K562 (cell line): ENCODE measurements at regions not wholly inside any gene's neighbourhood (a gene's known extent, or its start where the extent isn't known, plus 50 kb on each side); places are given as distances from the start of the nearest gene placed in this dataset.

Experiments
- ATAC-seq: fragments of 200-7000 bp; cut with Tn5 transposase; 3 replicates; pipeline ENCODE4 v1.9.1; 2020; ENCODE audit warnings: moderate library complexity
- BruUV-seq: library from RNA; stranded (reverse); fragments of 400-500 nt; replicated peaks from 2 replicates; lab custom pipeline; 2021; lab: Mats Ljungman, UMichigan
- CTCF ChIA-PET: fragments of 300-600 bp; formaldehyde crosslinking; extraction: SDS; loops from one replicate; lab custom pipeline; 2021; ENCODE audit warnings: low intra/inter-chr PET ratio; lab: Yijun Ruan, JAX
- POLR2A ChIA-PET: fragments of 300-600, 350-650 bp; sonication (Branson Sonifier 250); formaldehyde crosslinking; extraction: SDS; loops from one replicate; lab custom pipeline; 2021; ENCODE audit warnings: antibody characterized with exemption, inconsistent platforms; lab: Yijun Ruan, JAX
- DNase-seq, 4 experiments: peaks; one replicate each; pipeline versions ENCODE4 v3.0.0 to v3.0.0-alpha.2; 2011 to 2018; ENCODE audit warnings: low spot score in 3 of 4, mixed read lengths in 3 of 4; ENCODE audit errors: extremely low read depth in 1 of 4
- FAIRE-seq: peaks from 2 replicates; lab custom pipeline; 2011; peaks lifted over from hg19 to GRCh38; lab: Jason Lieb, UNC
- H2AFZ ChIP-seq: 2 replicates; pipeline ENCODE4 v1.6.0; 2011; ENCODE audit warnings: low read depth, low read length, control low read depth, inconsistent platforms
- H3K27ac ChIP-seq: fragments of 200-600 bp; 3 replicates; pipeline ENCODE4 v1.8.0; 2011; ENCODE audit warnings: low read depth, mild to moderate bottlenecking, control low read depth, inconsistent platforms, low read length, moderate library complexity, mixed read lengths; ENCODE audit errors: extremely low read depth
- H3K27me3 ChIP-seq, 2 experiments: fragments of 300-600 bp in 1 of 2; 2 replicates in 1 of 2; 3 replicates in 1 of 2; pipeline versions ENCODE4 v1.6.0 to v1.8.0; 2011; ENCODE audit warnings: inconsistent platforms in 2 of 2, low read length in 2 of 2, mild to moderate bottlenecking in 1 of 2, mixed read lengths in 1 of 2, moderate library complexity in 1 of 2; ENCODE audit not compliant: control insufficient read depth in 2 of 2, insufficient read depth in 2 of 2
- H3K36me3 ChIP-seq: fragments of 300-600 bp; 3 replicates; pipeline ENCODE4 v1.8.0; 2011; ENCODE audit warnings: mild to moderate bottlenecking, low read length, inconsistent platforms; ENCODE audit not compliant: control insufficient read depth, insufficient read depth
- H3K4me1 ChIP-seq, 2 experiments: fragments of 200-600 bp in 1 of 2; replicated peaks in 1 of 2; 2 replicates in 1 of 2; 3 replicates in 1 of 2; pipeline versions ENCODE4 v1.5.1 to v1.8.0; 2011; ENCODE audit warnings: inconsistent platforms in 2 of 2, low read length in 2 of 2, mild to moderate bottlenecking in 1 of 2, mixed read lengths in 1 of 2, moderate library complexity in 1 of 2; ENCODE audit not compliant: control insufficient read depth in 2 of 2, insufficient read depth in 2 of 2
- H3K4me2 ChIP-seq: 2 replicates; pipeline ENCODE4 v1.6.1; 2011; ENCODE audit warnings: low read length, control low read depth, inconsistent platforms, mixed read lengths; ENCODE audit not compliant: insufficient read depth
- H3K4me3 ChIP-seq: fragments of 200-600 bp; sonication (generic), shearing (Covaris generic); 2 replicates; pipeline ENCODE4 v1.5.1; 2016; ENCODE audit warnings: control low read depth, inconsistent platforms
- H3K79me2 ChIP-seq: fragments of 200-600 bp; 3 replicates; pipeline ENCODE4 v1.8.0; 2011; ENCODE audit warnings: low read length, inconsistent platforms; ENCODE audit not compliant: control insufficient read depth, insufficient read depth
- H3K9ac ChIP-seq, 2 experiments: 2 replicates each; pipeline versions ENCODE4 v1.6.0 to v1.6.1; 2011; ENCODE audit warnings: low read depth in 2 of 2, low read length in 2 of 2, control low read depth in 1 of 2, inconsistent platforms in 1 of 2, mild to moderate bottlenecking in 1 of 2, mixed read lengths in 1 of 2; ENCODE audit not compliant: insufficient read depth in 1 of 2
- H3K9me1 ChIP-seq: one replicate; pipeline ENCODE4 v1.6.0; 2011; ENCODE audit warnings: inconsistent platforms, mild to moderate bottlenecking, low read length, moderate library complexity; ENCODE audit not compliant: control insufficient read depth, insufficient read depth
- H3K9me3 ChIP-seq: replicated peaks from 2 replicates; pipeline ENCODE4 v1.5.1; 2011; ENCODE audit warnings: low read depth, low read length, inconsistent platforms; ENCODE audit not compliant: control insufficient read depth, insufficient read depth
- H4K20me1 ChIP-seq: replicated peaks from 2 replicates; pipeline ENCODE4 v1.6.1; 2011; ENCODE audit warnings: low read length, inconsistent platforms, mixed read lengths; ENCODE audit not compliant: control insufficient read depth, insufficient read depth
- OTX1 ChIP-seq: fragments of 450-650 bp; formaldehyde crosslinking; IDR thresholded peaks from 2 replicates; pipeline ENCODE4 v1.4.0; 2022; ENCODE audit warnings: mild to moderate bottlenecking
- ZNF696 ChIP-seq: fragments of 250-450 bp; sonication (Bioruptor Pico); conservative IDR thresholded peaks from 2 replicates; pipeline ENCODE4 v1.4.0; 2020; ENCODE audit warnings: mild to moderate bottlenecking, moderate library complexity
- WGBS: fragments of 100-300 bp; shearing (Covaris generic); methylation state at CpG from one replicate; pipeline ENCODE4 v1.1.6; 2016; ENCODE audit warnings: low coverage, mixed read lengths; ENCODE audit not compliant: insufficient coverage; ENCODE audit errors: missing lambda C conversion rate; 5-methylcytosine and 5-hydroxymethylcytosine counted together
- in situ Hi-C: fragments of 300-500 bp; cut with MboI; formaldehyde crosslinking; loops from 4 replicates; pipeline ENCODE4 v1.15.0; 2018; ENCODE audit warnings: inconsistent platforms, mixed read lengths
- intact Hi-C: fragments of 100-400 bp; cut with micrococcal nuclease; formaldehyde crosslinking; loops from 2 replicates; pipeline ENCODE4 v1.14.2; 2022
- TF ChIP-seq, protein P1 (sequence below): fragments of 200-600 bp; sonication (generic); IDR thresholded peaks from one replicate; pipeline ENCODE4 v1.6.1; 2012; ENCODE audit warnings: mild to moderate bottlenecking, low read depth, low read length, inconsistent platforms

DNA sequence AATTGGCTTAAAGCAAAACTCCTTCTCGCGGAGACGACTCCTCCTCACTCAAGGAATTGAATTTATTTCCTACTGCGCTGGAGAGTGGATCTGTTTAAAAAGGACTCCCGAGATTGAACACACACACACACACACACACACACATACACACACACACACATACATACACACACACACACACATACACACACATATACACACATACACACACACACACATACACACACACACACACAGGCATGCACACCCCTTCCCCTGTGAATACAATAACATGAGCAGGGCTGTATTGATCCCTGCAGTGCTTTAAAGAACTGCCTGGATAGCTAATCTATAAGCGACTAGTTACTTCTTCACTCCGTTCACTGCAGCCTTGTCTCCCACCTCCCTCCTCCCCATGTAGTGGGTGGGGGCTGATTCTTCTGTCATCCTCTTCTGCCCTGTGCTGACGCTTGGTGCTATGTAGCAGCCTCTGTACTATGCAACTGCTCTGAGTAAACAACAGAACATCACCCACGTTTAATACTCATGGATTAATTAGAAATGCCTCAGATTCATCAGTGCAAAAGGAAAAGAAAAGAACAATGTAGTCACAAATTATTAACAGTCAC is 549.0 kb downstream of the CDH26 start:
- no peaks in the 10 kb centered on the region for H3K79me2 ChIP-seq
- H3K9ac ChIP-seq: no peak overlapping the region
- BruUV-seq: no TSS peak
- H3K4me2 ChIP-seq: no peak overlapping the region
- no peak overlapping the region for H3K27ac ChIP-seq
- in situ Hi-C loops (no loop called here), intact Hi-C loops (no loop called here)
- no peaks in the 10 kb centered on the region for H4K20me1 ChIP-seq
- no peak for DNase-seq
- H3K4me3 ChIP-seq: no peak overlapping the region
- H3K27me3 ChIP-seq: no peaks in the 10 kb centered on the region
- no peaks in the 10 kb centered on the region for H3K36me3 ChIP-seq
- H3K4me1 ChIP-seq: no peaks in the 10 kb centered on the region; a peak in 1 of 5 replicates
- H3K9me1 ChIP-seq: no peaks in the 10 kb centered on the region
- no peak for FAIRE-seq
- no peaks in the 10 kb centered on the region for H3K9me3 ChIP-seq
- no peak overlapping the region for H2AFZ ChIP-seq
- CTCF ChIA-PET: no interaction called here
- POLR2A ChIA-PET: no interaction called here
- TF ChIP-seq ZNF696 (CRISPR knock-in tag): no peak
- TF ChIP-seq, protein P1, sequence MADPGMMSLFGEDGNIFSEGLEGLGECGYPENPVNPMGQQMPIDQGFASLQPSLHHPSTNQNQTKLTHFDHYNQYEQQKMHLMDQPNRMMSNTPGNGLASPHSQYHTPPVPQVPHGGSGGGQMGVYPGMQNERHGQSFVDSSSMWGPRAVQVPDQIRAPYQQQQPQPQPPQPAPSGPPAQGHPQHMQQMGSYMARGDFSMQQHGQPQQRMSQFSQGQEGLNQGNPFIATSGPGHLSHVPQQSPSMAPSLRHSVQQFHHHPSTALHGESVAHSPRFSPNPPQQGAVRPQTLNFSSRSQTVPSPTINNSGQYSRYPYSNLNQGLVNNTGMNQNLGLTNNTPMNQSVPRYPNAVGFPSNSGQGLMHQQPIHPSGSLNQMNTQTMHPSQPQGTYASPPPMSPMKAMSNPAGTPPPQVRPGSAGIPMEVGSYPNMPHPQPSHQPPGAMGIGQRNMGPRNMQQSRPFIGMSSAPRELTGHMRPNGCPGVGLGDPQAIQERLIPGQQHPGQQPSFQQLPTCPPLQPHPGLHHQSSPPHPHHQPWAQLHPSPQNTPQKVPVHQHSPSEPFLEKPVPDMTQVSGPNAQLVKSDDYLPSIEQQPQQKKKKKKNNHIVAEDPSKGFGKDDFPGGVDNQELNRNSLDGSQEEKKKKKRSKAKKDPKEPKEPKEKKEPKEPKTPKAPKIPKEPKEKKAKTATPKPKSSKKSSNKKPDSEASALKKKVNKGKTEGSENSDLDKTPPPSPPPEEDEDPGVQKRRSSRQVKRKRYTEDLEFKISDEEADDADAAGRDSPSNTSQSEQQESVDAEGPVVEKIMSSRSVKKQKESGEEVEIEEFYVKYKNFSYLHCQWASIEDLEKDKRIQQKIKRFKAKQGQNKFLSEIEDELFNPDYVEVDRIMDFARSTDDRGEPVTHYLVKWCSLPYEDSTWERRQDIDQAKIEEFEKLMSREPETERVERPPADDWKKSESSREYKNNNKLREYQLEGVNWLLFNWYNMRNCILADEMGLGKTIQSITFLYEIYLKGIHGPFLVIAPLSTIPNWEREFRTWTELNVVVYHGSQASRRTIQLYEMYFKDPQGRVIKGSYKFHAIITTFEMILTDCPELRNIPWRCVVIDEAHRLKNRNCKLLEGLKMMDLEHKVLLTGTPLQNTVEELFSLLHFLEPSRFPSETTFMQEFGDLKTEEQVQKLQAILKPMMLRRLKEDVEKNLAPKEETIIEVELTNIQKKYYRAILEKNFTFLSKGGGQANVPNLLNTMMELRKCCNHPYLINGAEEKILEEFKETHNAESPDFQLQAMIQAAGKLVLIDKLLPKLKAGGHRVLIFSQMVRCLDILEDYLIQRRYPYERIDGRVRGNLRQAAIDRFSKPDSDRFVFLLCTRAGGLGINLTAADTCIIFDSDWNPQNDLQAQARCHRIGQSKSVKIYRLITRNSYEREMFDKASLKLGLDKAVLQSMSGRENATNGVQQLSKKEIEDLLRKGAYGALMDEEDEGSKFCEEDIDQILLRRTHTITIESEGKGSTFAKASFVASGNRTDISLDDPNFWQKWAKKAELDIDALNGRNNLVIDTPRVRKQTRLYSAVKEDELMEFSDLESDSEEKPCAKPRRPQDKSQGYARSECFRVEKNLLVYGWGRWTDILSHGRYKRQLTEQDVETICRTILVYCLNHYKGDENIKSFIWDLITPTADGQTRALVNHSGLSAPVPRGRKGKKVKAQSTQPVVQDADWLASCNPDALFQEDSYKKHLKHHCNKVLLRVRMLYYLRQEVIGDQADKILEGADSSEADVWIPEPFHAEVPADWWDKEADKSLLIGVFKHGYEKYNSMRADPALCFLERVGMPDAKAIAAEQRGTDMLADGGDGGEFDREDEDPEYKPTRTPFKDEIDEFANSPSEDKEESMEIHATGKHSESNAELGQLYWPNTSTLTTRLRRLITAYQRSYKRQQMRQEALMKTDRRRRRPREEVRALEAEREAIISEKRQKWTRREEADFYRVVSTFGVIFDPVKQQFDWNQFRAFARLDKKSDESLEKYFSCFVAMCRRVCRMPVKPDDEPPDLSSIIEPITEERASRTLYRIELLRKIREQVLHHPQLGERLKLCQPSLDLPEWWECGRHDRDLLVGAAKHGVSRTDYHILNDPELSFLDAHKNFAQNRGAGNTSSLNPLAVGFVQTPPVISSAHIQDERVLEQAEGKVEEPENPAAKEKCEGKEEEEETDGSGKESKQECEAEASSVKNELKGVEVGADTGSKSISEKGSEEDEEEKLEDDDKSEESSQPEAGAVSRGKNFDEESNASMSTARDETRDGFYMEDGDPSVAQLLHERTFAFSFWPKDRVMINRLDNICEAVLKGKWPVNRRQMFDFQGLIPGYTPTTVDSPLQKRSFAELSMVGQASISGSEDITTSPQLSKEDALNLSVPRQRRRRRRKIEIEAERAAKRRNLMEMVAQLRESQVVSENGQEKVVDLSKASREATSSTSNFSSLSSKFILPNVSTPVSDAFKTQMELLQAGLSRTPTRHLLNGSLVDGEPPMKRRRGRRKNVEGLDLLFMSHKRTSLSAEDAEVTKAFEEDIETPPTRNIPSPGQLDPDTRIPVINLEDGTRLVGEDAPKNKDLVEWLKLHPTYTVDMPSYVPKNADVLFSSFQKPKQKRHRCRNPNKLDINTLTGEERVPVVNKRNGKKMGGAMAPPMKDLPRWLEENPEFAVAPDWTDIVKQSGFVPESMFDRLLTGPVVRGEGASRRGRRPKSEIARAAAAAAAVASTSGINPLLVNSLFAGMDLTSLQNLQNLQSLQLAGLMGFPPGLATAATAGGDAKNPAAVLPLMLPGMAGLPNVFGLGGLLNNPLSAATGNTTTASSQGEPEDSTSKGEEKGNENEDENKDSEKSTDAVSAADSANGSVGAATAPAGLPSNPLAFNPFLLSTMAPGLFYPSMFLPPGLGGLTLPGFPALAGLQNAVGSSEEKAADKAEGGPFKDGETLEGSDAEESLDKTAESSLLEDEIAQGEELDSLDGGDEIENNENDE: no peak
- no peak for TF ChIP-seq OTX1 (CRISPR knock-in tag)
- under 1% methylated on average over 8 of the region's 9 CpGs for WGBS
- ATAC-seq: no peak
